DND-41 (cell line): ENCODE measurements at regions not wholly inside any gene's neighbourhood (a gene's known extent, or its start where the extent isn't known, plus 50 kb on each side); places are given as distances from the start of the nearest gene placed in this dataset.

Source experiments
- EZH2 ChIP-seq: IDR thresholded peaks from 3 replicates; pipeline ENCODE4 v1.6.1; 2012; ENCODE audit warnings: borderline replicate concordance, low read depth, mild to moderate bottlenecking, moderate library complexity, low read length, inconsistent platforms; ENCODE audit not compliant: severe bottlenecking
- TF ChIP-seq, protein P1 (sequence below): IDR thresholded peaks from 2 replicates; pipeline ENCODE4 v1.5.1; 2012; ENCODE audit warnings: borderline replicate concordance, low read length, moderate library complexity, mild to moderate bottlenecking; ENCODE audit not compliant: poor library complexity, severe bottlenecking; ENCODE audit errors: extremely low read depth

DNA sequence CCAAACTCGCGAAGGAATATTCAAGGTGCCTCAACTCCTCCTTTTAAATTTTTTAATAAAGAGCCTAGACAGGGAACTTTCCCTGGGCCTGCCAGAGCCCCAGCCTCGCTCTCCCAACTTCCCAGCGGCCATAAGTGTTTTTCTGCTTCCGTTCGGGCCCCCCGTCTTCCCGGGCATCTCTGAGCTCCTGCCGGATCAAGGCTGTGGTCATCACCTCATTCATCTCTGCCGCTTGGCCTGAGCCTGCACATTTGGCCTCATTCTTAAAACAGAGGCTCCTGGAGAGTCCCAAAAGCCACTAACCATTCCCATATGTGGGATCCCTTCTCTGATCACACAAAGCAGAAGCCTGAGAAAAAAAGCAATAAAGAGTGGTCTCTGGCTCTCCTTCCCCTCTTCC lies 969.1 kb upstream of the DEFB115 start:
- TF ChIP-seq, protein P1, sequence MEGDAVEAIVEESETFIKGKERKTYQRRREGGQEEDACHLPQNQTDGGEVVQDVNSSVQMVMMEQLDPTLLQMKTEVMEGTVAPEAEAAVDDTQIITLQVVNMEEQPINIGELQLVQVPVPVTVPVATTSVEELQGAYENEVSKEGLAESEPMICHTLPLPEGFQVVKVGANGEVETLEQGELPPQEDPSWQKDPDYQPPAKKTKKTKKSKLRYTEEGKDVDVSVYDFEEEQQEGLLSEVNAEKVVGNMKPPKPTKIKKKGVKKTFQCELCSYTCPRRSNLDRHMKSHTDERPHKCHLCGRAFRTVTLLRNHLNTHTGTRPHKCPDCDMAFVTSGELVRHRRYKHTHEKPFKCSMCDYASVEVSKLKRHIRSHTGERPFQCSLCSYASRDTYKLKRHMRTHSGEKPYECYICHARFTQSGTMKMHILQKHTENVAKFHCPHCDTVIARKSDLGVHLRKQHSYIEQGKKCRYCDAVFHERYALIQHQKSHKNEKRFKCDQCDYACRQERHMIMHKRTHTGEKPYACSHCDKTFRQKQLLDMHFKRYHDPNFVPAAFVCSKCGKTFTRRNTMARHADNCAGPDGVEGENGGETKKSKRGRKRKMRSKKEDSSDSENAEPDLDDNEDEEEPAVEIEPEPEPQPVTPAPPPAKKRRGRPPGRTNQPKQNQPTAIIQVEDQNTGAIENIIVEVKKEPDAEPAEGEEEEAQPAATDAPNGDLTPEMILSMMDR: no peak
- TF ChIP-seq EZH2: no peak
